Ishikawa (cell line): ENCODE measurements at regions not wholly inside any gene's neighbourhood (a gene's known extent, or its start where the extent isn't known, plus 50 kb on each side); places are given as distances from the start of the nearest gene placed in this dataset.

ENCODE experiments used
- CEBPB ChIP-seq: IDR thresholded peaks from 2 replicates; pipeline ENCODE4 v1.6.1; 2012
- EGR1 ChIP-seq: IDR thresholded peaks from 2 replicates; pipeline ENCODE4 v1.6.1; 2012
- EP300 ChIP-seq: IDR thresholded peaks from 2 replicates; pipeline ENCODE4 v1.6.1; 2012; ENCODE audit warnings: borderline replicate concordance
- FOXM1 ChIP-seq: IDR thresholded peaks from 2 replicates; pipeline ENCODE4 v1.6.1; 2012; ENCODE audit warnings: low read depth, borderline replicate concordance
- MAX ChIP-seq: IDR thresholded peaks from 2 replicates; pipeline ENCODE4 v1.6.1; 2012
- RAD21 ChIP-seq: IDR thresholded peaks from 2 replicates; pipeline ENCODE4 v1.6.1; 2012; ENCODE audit warnings: low read depth
- REST ChIP-seq: IDR thresholded peaks from 2 replicates; pipeline ENCODE4 v1.6.1; 2012; ENCODE audit warnings: low read depth, mild to moderate bottlenecking
- TAF1 ChIP-seq: IDR thresholded peaks from 2 replicates; pipeline ENCODE4 v1.6.1; 2012; ENCODE audit warnings: low read depth, mild to moderate bottlenecking
- TEAD4 ChIP-seq: IDR thresholded peaks from 2 replicates; pipeline ENCODE4 v1.6.1; 2012
- YY1 ChIP-seq: IDR thresholded peaks from 2 replicates; pipeline ENCODE4 v1.6.1; 2012; ENCODE audit warnings: low read depth

DNA sequence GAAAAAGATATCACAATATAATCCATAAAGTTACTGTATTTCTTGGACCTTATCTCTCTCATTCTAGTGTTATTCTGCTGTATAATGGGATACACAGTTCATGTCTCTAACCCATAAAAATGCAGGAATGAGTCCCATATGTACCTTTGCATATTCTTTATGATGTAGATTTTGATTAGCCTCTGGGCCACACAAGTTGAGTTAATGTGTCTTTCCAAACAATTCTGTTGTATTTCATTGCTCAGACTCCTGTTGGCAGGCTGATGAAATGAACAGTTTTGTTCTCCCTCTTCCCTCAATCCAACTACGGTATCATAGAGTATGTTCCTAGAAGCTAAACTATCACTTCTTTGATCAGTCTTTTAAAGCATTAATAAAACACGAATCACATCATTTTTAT lies 113.2 kb upstream of the SATB2 start:
- TF ChIP-seq RAD21, result no peak
- TF ChIP-seq TEAD4, result no peak
- no peak for TF ChIP-seq CEBPB
- TF ChIP-seq REST, result no peak
- TF ChIP-seq EGR1, result no peak
- TF ChIP-seq TAF1, result no peak
- no peak for TF ChIP-seq MAX
- no peak for TF ChIP-seq FOXM1
- TF ChIP-seq YY1, result no peak
- TF ChIP-seq EP300, result no peak
